HG02970 (cell line): ENCODE measurements at regions not wholly inside any gene's neighbourhood (a gene's known extent, or its start where the extent isn't known, plus 50 kb on each side); places are given as distances from the start of the nearest gene placed in this dataset.

ENCODE experiments used
- ATAC-seq: cut with Tn5 transposase; IDR thresholded peaks from one replicate; pipeline ENCODE4 v1.9.1; 2021; ENCODE audit warnings: mild to moderate bottlenecking, moderate library complexity, moderate number of reproducible peaks; ENCODE audit not compliant: unreplicated experiment, low FRiP score

DNA sequence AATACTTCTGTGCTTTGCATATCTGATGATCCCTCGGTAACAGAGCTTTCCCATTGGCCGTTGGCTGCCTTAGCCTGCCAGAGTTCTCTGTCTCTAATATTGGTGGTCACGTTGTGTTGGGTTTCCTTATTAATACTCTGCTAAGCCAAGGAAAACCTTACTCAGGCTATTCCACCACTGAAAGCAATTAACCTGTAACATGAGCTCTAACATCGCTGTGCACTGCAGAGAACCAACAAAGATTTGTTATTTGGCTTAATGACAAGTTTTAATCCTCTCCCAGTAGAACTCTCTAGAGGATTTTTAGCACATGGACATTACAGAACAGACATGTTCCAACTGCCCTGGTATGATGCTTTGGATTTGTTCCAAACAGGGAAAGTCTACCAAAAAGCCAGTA is 825.9 kb upstream of the POU3F3 start:
- ATAC-seq: no peak

DNA sequence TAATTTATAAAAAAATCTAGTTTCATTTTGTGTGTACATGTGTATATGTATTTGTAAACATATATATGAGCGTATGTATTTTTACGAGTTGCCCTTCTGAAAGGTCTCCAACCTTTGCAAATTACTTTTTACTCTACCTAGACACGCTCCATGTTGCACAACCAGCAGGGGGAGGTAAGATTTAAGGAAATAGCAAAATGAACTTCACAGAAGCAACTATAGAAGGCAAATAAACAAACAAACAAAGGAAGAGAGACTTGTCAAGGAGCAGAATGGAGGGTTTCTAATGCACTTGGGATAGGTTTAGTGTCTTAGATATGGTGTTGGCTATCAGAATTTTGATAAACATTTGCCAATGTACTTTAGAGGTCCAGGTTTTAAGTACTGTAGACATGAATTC is 820.5 kb upstream of the POU3F3 start:
- no peak for ATAC-seq

DNA sequence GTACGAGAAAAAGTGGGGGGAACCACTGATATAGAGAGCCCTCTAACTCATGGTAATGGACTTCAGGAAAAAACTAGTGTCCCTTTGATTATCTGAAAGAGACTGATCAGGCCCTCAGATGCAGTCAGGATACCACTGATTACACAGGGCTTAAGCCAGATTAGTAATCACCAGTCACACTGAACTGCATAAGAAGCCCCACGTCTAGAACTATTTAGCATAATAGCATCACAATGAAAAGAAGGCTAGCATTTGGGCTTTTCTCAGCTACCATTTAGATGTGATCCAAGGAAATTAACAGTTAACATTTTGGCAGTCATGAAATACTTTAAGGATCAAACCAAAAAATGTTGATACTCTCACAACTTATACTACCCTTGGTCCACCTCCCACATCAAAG is 813.1 kb upstream of the POU3F3 start:
- no peak for ATAC-seq

DNA sequence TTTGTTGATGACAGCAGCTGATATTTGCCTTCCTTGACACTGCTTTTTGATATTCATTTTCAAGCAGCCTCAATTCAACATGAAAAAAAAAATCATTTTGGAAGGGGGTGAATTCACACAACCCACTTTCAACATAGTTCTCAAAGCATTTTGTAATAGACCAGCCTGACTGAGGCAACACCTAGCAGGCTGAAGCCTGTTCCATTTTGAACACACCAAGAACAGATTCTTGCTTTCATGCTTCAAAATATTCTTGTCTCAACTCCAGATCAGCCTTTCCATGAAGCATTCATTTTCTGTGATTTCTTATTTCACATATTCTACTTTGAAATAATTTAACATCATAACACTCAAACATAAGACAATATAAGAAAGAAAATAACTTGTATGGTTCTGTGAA is 812.6 kb upstream of the POU3F3 start:
- ATAC-seq: no peak

DNA sequence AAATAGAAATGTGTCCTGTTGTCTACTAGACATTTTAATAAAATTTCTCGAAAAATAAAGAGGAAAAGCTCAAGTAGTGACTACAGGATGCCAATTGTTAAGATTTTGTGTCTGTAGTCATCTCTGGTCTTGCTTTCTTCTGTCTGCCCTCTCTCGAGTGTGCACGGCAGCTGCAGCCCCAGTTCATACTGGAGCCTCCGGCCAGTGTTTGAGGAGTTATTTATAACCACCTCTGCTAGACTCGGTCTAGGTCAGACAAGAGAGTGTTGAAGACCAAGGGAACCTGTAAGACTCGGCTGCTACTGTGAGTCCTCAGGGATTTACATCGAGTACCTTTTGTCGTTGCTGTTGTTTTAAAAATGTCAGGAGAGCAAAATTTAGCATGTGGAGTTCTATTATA is 810.1 kb upstream of the POU3F3 start:
- no peak for ATAC-seq

DNA sequence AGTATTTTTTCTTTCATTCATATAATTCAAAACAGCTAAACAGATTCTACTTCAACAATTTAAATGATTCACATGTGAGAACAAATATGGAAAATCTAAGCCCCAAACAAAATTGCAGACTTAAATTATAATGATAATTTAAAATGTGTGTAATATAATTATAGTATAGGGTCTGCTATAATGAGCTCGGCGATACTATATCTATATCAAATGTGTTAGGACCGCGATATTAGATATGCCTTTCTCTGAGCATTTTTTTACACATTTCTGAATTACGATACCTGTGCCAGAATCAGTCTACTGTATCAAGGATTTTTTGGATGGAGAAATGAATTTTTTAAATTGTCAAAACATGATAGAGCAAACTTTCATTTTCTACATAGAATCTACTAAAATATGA is 808.8 kb upstream of the POU3F3 start:
- ATAC-seq: no peak

DNA sequence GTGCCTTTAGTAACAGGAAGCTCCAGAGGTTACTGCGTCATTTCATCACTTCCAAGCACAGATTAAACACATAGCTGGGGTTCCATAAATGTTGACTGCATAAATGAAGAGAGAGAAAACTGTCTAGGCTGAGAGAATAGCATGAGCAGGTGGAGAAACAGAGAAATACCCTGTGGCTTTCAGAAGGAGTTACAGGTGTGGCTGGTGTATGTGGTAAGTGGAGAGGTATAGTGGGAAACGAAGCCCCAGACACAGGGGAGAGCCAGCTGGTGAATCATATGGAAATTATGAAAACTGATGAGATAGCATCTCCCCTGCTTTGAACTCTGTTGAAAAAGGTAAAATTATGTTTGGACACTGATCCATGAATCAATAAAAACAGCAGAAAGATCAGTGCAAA is 807.4 kb upstream of the POU3F3 start:
- ATAC-seq: no peak

DNA sequence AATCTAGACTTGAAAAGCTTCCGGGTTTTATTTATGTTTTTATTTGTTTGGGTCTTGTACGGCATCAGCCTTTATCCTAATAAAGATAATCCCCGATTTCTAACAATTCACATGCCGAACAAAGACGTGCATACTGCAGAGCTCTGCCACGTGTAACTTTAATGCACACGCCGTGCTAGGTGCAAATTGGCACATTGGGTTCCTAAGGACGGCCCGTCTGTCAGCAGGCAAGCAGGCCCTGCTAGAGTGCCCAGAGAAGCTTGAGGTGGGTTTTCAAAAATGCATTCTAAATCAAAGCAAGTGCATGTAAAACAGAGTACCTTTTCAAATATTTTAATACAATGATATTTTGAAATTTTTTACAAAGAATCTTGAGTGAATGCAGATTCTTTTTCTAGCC is 806.4 kb upstream of the POU3F3 start:
- ATAC-seq: no peak

DNA sequence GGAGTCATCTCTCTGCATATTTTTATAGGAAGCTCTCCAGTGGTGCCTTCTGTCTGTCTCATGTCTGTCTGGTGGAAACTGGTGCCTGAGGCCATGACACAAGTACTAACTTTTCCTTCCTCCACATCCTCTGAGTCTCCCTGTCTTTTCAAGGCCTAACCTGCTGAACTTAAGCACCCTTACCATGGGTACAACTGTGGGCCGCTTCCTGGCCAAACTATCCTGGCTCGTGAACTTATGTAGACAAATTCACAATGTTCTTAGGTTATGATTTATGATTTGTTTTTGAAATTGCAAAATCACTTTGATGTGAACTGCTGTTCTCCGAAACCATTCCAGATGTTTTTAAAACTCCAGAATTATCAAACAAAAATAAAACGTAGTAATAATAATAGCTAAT is 804.5 kb upstream of the POU3F3 start:
- no peak for ATAC-seq

DNA sequence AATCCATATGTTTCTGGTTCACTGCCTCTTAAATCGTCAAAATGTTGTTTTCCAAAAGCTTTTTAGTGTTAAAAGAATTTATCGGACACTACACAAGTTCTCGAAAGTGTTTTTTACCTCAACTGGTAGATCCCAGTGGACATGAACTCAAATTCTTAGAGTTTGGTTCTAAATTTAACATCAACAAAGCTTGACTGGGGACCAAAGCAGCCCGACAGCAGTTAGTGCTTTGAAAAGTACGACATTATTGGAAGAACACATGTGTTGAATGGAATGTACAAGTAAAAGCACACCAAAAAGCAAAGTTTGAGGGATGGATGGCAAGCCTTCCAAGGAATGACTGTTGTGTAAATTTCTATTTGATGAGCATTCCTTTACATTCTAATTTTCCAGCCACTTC is 803.9 kb upstream of the POU3F3 start:
- no peak for ATAC-seq

DNA sequence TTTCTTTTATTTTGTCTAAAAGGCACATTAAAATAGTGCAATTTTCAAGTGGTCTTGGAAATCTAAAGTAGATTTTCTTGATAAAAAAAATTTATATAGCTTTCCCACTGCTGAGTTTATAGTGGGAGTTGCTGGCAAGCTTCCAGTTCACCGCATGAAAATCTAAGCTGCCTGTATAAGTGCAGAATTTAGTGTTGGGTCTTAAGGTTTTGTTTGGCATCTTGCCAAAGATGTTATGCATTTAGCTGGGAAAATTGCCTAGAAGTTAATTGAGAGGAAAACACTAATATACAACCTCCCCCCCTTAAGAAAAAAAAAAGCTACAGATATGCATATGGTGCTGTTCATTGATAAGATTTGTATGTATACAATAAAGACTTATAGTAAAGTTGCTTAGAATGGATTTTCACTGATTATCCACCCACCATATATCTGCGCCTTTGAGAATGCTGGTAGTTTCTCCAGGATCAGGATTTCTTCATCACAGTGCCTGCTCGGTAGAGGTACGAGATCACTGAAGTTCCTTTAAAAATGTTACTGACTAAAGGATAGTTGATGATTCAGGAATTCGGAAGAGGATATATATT is 803.2 kb upstream of the POU3F3 start:
- ATAC-seq: no peak

DNA sequence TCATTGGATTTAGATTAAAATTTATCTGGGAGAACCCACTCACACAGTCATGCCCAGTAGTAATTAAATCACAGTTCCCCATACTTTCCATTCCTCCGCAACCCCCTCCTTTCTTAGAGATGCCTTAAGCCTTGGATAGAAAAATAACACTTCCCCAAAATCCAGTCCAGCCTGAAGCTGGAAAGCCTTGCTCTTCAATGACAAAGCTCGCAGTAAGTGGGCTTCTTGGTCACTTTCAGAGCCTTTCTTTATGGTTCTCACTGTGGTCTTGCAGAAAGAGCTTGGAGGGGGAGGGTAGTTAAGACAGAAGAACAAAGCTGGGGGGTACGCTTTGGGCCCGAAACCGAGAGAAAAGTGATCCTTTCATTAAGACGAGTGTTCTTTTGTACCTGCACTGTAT is 802.1 kb upstream of the POU3F3 start:
- no peak for ATAC-seq

DNA sequence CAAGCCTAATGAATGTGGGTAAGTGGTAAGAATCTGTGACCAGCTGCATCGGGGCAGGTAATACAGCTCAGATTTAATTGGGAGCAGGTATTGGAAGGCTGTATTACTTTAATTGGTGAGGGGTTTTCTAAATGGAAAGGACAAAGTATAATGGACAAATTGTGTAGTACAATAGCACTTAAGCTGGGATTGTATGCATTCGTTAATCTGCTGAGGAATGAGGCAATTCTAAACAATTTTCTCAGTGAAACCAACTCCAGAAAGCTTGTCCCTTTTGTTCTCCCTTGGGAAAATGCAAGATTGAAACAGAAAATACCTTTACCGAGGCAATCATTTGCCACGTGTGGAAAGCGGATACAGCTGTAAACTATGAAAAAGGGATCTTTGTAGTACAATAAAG is 801.6 kb upstream of the POU3F3 start:
- ATAC-seq: no peak

DNA sequence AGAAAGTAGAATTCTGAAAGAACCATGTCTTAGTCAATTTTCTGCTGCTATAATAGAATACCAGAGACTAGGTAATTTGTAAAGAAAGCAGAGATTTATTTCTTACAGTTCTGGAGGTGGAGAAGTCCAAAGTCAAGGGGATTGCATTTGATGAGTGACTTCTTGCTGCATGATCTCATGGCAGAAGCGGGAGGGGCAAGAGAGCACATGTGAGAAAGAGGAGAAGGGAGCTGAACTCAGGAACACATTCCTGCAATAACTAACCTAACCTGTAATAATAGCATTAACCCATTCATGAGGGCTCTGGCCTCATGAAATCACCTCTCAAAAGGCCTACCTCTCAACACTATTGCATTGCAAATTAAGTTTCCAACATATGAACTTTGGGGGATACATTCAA is 797.5 kb upstream of the POU3F3 start:
- ATAC-seq: no peak

DNA sequence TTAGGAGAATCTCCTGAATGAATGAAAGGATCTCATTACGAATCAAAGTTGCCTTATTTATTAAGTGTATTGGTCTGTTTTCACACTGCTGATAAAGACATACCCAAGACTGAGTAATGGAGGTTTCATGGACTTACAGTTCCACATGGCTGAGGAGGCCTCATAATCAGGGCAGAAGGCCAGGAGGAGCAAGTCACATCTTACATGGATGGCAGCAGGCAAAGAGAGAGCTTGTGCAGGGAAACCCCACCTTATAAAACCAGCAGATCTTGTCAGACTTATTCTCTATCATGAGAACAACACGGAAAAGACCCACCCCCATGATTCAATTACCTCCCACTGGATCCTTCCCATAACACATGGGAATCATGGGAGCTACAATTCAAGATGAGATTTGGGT is 785.2 kb upstream of the POU3F3 start:
- ATAC-seq: no peak

DNA sequence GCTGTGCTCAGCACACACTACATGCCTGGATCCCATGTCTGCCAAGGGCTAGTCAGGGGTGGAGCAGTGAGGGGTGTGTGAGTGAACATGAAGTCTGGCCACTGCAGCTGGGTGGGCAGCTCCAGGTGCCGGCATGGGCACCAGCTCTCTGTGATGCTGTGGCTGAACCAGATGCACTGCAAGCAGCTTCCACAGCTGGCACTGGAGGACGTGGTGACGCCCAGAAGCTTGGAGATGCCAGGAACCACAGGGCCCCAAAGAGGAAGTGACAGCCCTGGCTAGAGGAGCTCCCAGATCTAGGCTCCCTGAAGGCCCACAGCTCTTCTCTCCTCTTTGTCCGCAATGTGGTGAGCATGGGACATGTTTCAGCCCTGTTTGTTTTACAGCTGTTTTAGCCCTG is 776.3 kb upstream of the POU3F3 start:
- no peak for ATAC-seq

DNA sequence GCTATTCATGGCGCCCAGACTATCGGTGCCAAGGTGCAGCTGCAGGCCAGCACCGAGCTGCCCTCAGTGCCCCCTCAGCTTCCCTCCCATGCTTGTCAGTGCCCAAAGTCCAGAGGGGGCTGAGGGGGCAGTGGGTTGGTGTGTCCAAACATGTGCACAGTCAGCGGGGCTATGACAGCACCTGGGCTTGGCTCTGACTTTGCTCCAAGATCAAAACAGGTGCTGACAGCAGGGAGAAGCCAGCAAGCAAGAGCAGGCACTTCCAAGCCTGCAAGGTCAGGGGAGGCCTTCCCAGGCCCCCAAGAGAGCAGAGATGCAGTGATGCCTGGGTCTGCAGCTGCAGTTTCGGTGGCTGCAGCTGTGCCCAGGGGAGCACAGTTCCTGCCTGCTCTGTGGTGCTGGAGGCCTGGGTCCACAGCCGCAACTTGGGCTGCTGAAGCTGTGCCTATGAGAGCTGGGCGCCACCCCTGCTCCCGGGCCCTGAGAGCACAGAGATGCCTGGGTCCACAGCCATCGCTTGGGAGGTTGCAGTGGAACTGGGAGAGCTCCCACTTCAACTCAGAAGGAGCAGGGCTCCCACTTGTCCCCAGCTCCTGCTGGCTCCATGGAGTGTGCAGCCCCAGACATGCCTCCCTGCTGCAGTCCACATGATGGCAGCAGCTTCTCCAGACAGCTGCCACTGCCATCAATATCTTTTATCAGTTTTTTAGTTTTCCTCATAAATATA is 775.3 kb upstream of the POU3F3 start:
- ATAC-seq: no peak

DNA sequence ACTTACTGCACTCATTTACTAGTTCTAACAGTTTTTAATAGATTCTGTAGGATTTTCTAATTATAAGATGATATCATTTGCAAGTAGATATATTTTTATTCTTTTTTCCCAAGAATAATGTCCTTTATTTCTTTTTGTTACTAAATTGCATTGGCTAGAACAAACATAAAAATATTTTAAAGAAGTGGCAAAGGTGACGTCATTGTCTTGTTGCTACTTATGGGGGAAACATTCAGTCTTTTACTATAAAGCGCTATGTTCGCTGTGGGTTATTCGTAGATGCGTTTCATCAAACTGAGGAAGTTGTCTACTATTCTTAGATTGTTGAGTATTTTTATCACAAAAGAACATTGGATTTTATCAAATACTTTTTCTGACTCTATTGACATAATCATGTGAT is 765.2 kb upstream of the POU3F3 start:
- no peak for ATAC-seq

DNA sequence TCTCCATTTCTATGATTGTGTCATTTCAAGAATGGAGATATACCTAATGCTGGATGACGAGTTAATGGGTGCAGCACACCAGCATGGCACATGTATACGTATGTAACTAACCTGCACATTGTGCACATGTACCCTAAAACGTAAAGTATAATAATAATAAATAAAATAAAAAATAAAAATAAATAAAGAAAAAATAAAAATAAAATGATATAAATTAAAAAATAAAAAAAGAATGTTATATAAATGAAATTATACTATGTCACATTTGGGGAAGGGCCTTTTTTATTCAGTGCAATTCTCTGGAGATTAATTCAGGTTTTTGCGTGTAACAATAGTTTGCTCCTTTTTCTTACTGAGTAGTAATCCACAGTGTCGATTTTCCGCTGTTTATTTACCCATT is 763.5 kb upstream of the POU3F3 start:
- ATAC-seq: no peak

DNA sequence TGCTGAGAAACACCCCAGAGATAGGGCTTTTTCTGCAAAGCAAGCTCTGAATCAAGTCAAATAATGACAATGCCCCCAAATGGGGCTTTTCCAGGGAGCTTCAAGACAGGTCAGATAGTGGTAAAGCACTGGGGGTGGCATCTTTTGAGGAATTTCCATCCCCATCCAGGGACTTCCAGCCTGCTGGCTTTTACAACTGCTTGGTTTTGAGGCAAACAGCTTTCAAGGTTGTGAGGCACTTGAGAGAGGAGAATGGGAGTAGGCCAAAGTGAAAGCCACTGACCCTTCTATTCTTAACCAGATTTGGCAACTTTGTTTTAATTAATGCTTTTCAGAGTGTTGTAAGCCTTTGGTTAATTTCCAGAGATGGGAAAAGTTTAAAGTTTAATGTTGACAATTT is 762.0 kb upstream of the POU3F3 start:
- no peak for ATAC-seq

DNA sequence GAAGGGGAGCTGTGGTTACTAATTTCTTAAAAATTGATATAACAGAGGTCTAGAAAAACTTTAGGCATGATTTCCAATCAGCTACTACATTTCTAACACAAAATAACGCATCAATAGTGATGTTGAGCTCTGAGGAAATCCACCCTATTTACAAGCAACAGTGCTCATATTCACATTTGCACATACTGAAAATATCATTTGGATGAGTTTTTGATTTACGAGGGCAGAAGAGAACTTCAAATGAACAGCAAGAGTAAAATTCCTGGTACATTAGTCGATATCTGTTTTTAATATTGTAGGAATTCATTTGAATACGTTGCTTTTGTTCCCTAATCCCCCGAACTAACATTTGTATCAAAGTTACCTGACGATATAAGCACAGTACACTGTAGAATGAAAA is 761.0 kb upstream of the POU3F3 start:
- no peak for ATAC-seq

DNA sequence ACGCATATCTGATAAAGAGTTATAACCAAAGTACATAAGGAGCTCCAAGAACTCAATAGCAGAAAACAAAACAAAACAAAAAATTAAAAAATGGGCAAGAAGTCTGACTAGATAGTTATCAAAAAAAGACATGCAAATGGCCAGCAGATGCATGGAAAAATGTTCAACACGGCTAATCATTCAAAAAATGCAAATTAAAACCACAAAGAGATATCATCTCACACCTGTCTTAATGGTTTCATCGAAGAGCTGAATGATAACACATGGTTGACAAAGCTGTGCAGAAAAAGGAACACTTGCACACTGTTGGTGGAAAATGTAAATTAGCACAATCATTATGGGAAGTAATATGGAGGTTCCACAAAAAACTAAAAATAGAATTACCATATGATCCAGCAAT is 751.3 kb upstream of the POU3F3 start:
- ATAC-seq: no peak

DNA sequence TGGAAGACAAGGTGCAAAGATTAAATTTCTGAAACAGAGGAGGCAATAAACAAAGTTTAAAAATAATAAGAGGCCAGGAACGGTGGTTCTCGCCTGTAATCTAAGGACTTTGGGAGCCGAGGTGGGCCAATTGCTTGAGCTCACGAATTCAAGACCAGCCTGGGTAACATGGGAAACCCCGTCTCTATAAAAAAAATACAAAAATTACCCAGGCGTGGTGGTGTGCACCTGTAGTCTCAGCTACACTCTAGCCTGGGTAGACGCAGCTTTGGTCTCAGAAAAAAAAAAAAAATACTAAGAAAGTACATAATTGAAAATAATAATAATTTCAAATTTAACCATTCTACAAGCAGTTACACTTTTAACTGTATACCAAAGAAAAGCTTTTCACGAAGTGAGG is 744.6 kb upstream of the POU3F3 start:
- no peak for ATAC-seq
